HG03460 (cell line): ENCODE measurements at regions not wholly inside any gene's neighbourhood (a gene's known extent, or its start where the extent isn't known, plus 50 kb on each side); places are given as distances from the start of the nearest gene placed in this dataset.

Experiments
- ATAC-seq: cut with Tn5 transposase; IDR thresholded peaks from one replicate; pipeline ENCODE4 v1.9.1; 2021; ENCODE audit not compliant: unreplicated experiment

GRCh38 chr14:98022541-98023520, 1225.6 kb downstream of the VRK1 start:
- no peak for ATAC-seq

- ATAC-seq, result no peak
Observed at GRCh38 chr14:98028162-98028561, 1231.0 kb downstream of the VRK1 start.

- no peak for ATAC-seq
Observed at GRCh38 chr14:98035396-98035795, 1236.6 kb downstream of the BCL11B start.

- no peak for ATAC-seq
Observed at GRCh38 chr14:98037831-98038230, 1234.2 kb downstream of the BCL11B start.

- ATAC-seq, result no peak
Observed at GRCh38 chr14:98056946-98057345, 1215.1 kb downstream of the BCL11B start.

GRCh38 chr14:98059106-98059505, 1212.9 kb downstream of the BCL11B start:
- no peak for ATAC-seq

GRCh38 chr14:98062083-98062482, 1209.9 kb downstream of the BCL11B start:
- no peak for ATAC-seq

- ATAC-seq, result no peak
Observed at GRCh38 chr14:98069712-98070171, 1202.3 kb downstream of the BCL11B start.

GRCh38 chr14:98070536-98070935, 1201.5 kb downstream of the BCL11B start:
- ATAC-seq, result no peak

- no peak for ATAC-seq
Observed at GRCh38 chr14:98074111-98074510, 1197.9 kb downstream of the BCL11B start.

- ATAC-seq, result no peak
Observed at GRCh38 chr14:98077176-98077575, 1194.8 kb downstream of the BCL11B start.

- ATAC-seq, result no peak
Observed at GRCh38 chr14:98082833-98083232, 1189.2 kb downstream of the BCL11B start.

- no peak for ATAC-seq
Observed at GRCh38 chr14:98085751-98086150, 1186.2 kb downstream of the BCL11B start.

- ATAC-seq, result no peak
Observed at GRCh38 chr14:98093111-98093510, 1178.9 kb downstream of the BCL11B start.

GRCh38 chr14:98099527-98099926, 1172.5 kb downstream of the BCL11B start:
- no peak for ATAC-seq

- ATAC-seq, result no peak
Observed at GRCh38 chr14:98101323-98101722, 1170.7 kb downstream of the BCL11B start.

GRCh38 chr14:98103705-98104104, 1168.3 kb downstream of the BCL11B start:
- no peak for ATAC-seq

- no peak for ATAC-seq
Observed at GRCh38 chr14:98109326-98109725, 1162.7 kb downstream of the BCL11B start.

GRCh38 chr14:98112194-98112780, 1159.7 kb downstream of the BCL11B start:
- ATAC-seq, result no peak

- ATAC-seq, result no peak
Observed at GRCh38 chr14:98114122-98114895, 1157.7 kb downstream of the BCL11B start.

- no peak for ATAC-seq
Observed at GRCh38 chr14:98114946-98115345, 1157.1 kb downstream of the BCL11B start.
